Colonic mucosa (tissue), 4 donors: ENCODE measurements at regions not wholly inside any gene's neighbourhood (a gene's known extent, or its start where the extent isn't known, plus 50 kb on each side); places are given as distances from the start of the nearest gene placed in this dataset.

ENCODE experiments used
- DNase-seq: peaks from one replicate; pipeline ENCODE4 v3.0.0-alpha.2; 2020
- H3K27ac ChIP-seq: fragments of 200-600 bp; one replicate; pipeline ENCODE4 v1.8.0; 2021
- H3K27me3 ChIP-seq: fragments of 200-600 bp; one replicate; pipeline ENCODE4 v1.8.0; 2021
- H3K36me3 ChIP-seq: fragments of 200-600 bp; one replicate; pipeline ENCODE4 v1.8.0; 2021
- H3K4me1 ChIP-seq: fragments of 200-600 bp; one replicate; pipeline ENCODE4 v1.8.0; 2021; ENCODE audit warnings: mild to moderate bottlenecking
- H3K4me3 ChIP-seq: fragments of 200-600 bp; one replicate; pipeline ENCODE4 v1.8.0; 2021
- H3K9ac ChIP-seq, 2 donors: one replicate each; pipeline ENCODE4 v1.7.0; 2013; ENCODE audit warnings: control low read depth in 2 of 2, low read depth in 2 of 2, low read length in 2 of 2
- H3K9me3 ChIP-seq: fragments of 200-600 bp; one replicate; pipeline ENCODE4 v1.8.0; 2021
- CTCF ChIP-seq: fragments of 200-600 bp; IDR thresholded peaks from one replicate; pipeline ENCODE4 v1.8.0; 2022; ENCODE audit warnings: antibody characterized with exemption, mild to moderate bottlenecking
- intact Hi-C: fragments of 100-400 bp; cut with DNase I; formaldehyde crosslinking; loops from one replicate; pipeline ENCODE4 v1.14.1; 2022
- donor health status: healthy.
- donor health status: DM: no; HTN: no; CAD: no.
- donor health status: DM: no; HTN: no; CAD: no.

GRCh38 chr12:24246376-24246775 lies 296.9 kb upstream of the SOX5 start:
- no peak overlapping the region for H3K27ac ChIP-seq
- no peak for TF ChIP-seq CTCF
- H3K4me1 ChIP-seq, result no peaks in the 10 kb centered on the region
- intact Hi-C loops, result no loop called here
- no peak overlapping the region for H3K4me3 ChIP-seq
- H3K9me3 ChIP-seq, result no peaks in the 10 kb centered on the region
- no peak overlapping the region for H3K9ac ChIP-seq
- no peaks in the 10 kb centered on the region for H3K36me3 ChIP-seq
- H3K27me3 ChIP-seq, result no peaks in the 10 kb centered on the region
- no peak for DNase-seq

- intact Hi-C loops, result no loop called here
- H3K9ac ChIP-seq, result no peak overlapping the region
- no peak for TF ChIP-seq CTCF
- no peaks in the 10 kb centered on the region for H3K27me3 ChIP-seq
- H3K27ac ChIP-seq, result no peak overlapping the region
- H3K36me3 ChIP-seq, result no peaks in the 10 kb centered on the region
- H3K4me3 ChIP-seq, result no peak overlapping the region
- H3K9me3 ChIP-seq, result no peaks in the 10 kb centered on the region
- H3K4me1 ChIP-seq, result no peaks in the 10 kb centered on the region
- DNase-seq, result no peak
Observed at GRCh38 chr12:24244801-24245200, 295.3 kb upstream of the SOX5 start.

GRCh38 chr12:24244231-24244630 lies 294.8 kb upstream of the SOX5 start:
- Histone ChIP-seq H3K9ac (no peak overlapping the region), H3K27ac (no peak overlapping the region), H3K4me3 (no peak overlapping the region), H3K36me3 (no peaks in the 10 kb centered on the region), H3K4me1 (no peaks in the 10 kb centered on the region), H3K9me3 (no peaks in the 10 kb centered on the region), H3K27me3 (no peaks in the 10 kb centered on the region)
- TF ChIP-seq CTCF, result no peak
- intact Hi-C loops, result no loop called here
- no peak for DNase-seq

GRCh38 chr12:24240707-24241106 lies 291.2 kb upstream of the SOX5 start:
- Histone ChIP-seq H3K9me3 (no peaks in the 10 kb centered on the region), H3K36me3 (no peaks in the 10 kb centered on the region), H3K27me3 (no peaks in the 10 kb centered on the region), H3K27ac (no peak overlapping the region), H3K9ac (no peak overlapping the region), H3K4me1 (no peaks in the 10 kb centered on the region), H3K4me3 (no peak overlapping the region)
- no peak for DNase-seq
- no peak for TF ChIP-seq CTCF
- intact Hi-C loops, result no loop called here

- H3K9ac ChIP-seq, result no peak overlapping the region
- DNase-seq, result no peak
- no peak overlapping the region for H3K27ac ChIP-seq
- intact Hi-C loops, result no loop called here
- H3K27me3 ChIP-seq, result no peaks in the 10 kb centered on the region
- TF ChIP-seq CTCF, result no peak
- no peak overlapping the region for H3K4me3 ChIP-seq
- H3K36me3 ChIP-seq, result no peaks in the 10 kb centered on the region
- no peaks in the 10 kb centered on the region for H3K4me1 ChIP-seq
- no peaks in the 10 kb centered on the region for H3K9me3 ChIP-seq
Observed at GRCh38 chr12:24233519-24234246, 284.2 kb upstream of the SOX5 start.
